ENCODE measurements at regions not wholly inside any gene's neighbourhood (a gene's known extent, or its start where the extent isn't known, plus 50 kb on each side); places are given as distances from the start of the nearest gene placed in this dataset.

GRCh38 chr21:16377120-16377658 is 647.4 kb downstream of the USP25 start:
- DNase-seq = no peak

- no peak for DNase-seq
These were observed 648.1 kb downstream of the USP25 start for GRCh38 chr21:16377857-16378256.

- no peak for DNase-seq
These were observed 648.7 kb downstream of the USP25 start for GRCh38 chr21:16378525-16378924.

- no peak for DNase-seq
These were observed 658.5 kb downstream of the USP25 start for GRCh38 chr21:16388291-16388690.

GRCh38 chr21:16388911-16389560 is 659.3 kb downstream of the USP25 start:
- DNase-seq = no peak

- DNase-seq = no peak
These were observed 659.9 kb downstream of the USP25 start for GRCh38 chr21:16389643-16390042.

GRCh38 chr21:16395285-16395684 is 665.5 kb downstream of the USP25 start:
- no peak for DNase-seq

GRCh38 chr21:16402752-16403151 is 673.0 kb downstream of the USP25 start:
- no peak for DNase-seq

GRCh38 chr21:16404776-16405175 is 675.0 kb downstream of the USP25 start:
- DNase-seq = no peak

GRCh38 chr21:16406355-16406754 is 676.6 kb downstream of the USP25 start:
- DNase-seq = no peak

GRCh38 chr21:16407403-16408240 is 677.8 kb downstream of the USP25 start:
- no peak for DNase-seq

- no peak for DNase-seq
These were observed 678.5 kb downstream of the USP25 start for GRCh38 chr21:16408280-16408679.

- no peak for DNase-seq
These were observed 679.6 kb downstream of the USP25 start for GRCh38 chr21:16409352-16409751.

GRCh38 chr21:16418226-16418625 is 688.4 kb downstream of the USP25 start:
- no peak for DNase-seq

- DNase-seq = no peak
These were observed 688.9 kb downstream of the USP25 start for GRCh38 chr21:16418642-16419041.

- DNase-seq = no peak
These were observed 689.6 kb downstream of the USP25 start for GRCh38 chr21:16419188-16419921.

- DNase-seq = no peak
These were observed 690.4 kb downstream of the USP25 start for GRCh38 chr21:16420031-16420724.

- DNase-seq = no peak
These were observed 691.2 kb downstream of the USP25 start for GRCh38 chr21:16421007-16421406.

- DNase-seq = no peak
These were observed 692.2 kb downstream of the USP25 start for GRCh38 chr21:16421965-16422364.

- no peak for DNase-seq
These were observed 692.9 kb downstream of the USP25 start for GRCh38 chr21:16422702-16423101.

- DNase-seq = no peak
These were observed 694.1 kb downstream of the USP25 start for GRCh38 chr21:16423921-16424320.

GRCh38 chr21:16424331-16424751 is 694.6 kb downstream of the USP25 start:
- DNase-seq = no peak

GRCh38 chr21:16425376-16425775 is 695.6 kb downstream of the USP25 start:
- no peak for DNase-seq
